ENCODE measurements at regions not wholly inside any gene's neighbourhood (a gene's known extent, or its start where the extent isn't known, plus 50 kb on each side); places are given as distances from the start of the nearest gene placed in this dataset.

- no peak for DNase-seq (ENCODE audit: low read depth in 4 of 4, low spot score in 3 of 4)
Measured at GRCh38 chr4:157889788-157890187, 283.0 kb downstream of the GASK1B start.

DNA sequence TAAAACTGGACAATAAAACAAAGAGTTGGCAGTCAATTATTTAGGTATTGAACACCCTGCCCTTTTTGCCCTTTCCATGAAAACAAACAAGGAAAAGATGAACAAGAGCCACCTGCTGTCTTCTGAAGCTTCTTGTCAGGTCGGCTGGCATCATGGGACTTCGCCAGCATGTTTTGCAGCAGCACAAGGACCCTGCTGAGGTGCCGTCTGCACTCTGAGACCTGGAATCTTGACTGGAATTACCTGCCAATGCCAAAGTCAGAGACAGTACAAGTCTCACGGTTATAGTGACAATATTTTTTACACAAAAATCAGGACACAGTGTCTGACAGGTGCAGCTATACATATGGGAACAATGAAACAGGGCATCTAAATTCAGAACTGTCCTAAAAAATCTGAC is 284.5 kb downstream of the GASK1B start:
- DNase-seq (ENCODE audit: low read depth in 4 of 4, low spot score in 3 of 4): no peak

DNA sequence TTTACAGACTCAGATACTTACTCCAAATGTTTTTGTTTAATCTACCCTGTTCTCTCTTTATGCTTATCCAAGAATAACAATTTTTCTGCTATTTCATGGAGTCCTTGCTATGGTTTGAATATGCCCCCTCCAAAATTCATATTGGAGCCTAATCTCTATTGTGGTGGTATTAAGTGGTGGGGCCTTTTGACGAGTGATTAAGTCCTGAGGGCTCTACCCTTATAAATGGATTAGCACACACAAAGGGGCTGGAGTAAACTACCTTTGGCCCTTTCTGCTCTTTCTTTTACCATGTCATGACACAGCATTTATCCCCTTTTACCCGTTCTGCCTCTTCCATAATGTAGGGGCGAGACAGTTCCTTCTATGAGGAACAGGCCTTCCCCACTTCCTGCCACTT is 285.5 kb downstream of the GASK1B start:
- no peak for DNase-seq (ENCODE audit: low read depth in 4 of 4, low spot score in 3 of 4)

- no peak for DNase-seq (ENCODE audit: low read depth in 4 of 4, low spot score in 3 of 4)
Measured at GRCh38 chr4:157886645-157887044, 286.2 kb downstream of the GASK1B start.

GRCh38 chr4:157885811-157886210 is 287.0 kb downstream of the GASK1B start:
- no peak for DNase-seq (ENCODE audit: low read depth in 4 of 4, low spot score in 3 of 4)

DNA sequence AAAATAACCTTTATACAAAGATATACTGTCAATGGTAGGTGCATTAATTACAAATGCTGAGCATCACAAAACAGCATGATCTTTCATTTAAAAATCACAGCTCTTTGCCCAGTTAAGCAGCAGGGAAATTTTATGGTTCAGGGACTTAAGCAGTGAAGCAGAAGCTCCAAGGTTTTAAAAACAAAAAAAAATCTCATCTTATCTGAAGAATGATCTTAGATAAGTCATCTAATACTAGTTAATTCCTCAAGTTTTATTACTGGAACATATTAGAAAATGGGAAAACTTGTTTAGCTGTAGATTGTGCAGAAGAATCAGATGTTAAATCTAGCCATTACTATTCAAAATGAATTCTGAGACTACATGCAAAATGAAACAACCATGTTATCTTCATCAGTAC is 289.9 kb downstream of the GASK1B start:
- no peak for DNase-seq (ENCODE audit: low read depth in 4 of 4, low spot score in 3 of 4)

DNA sequence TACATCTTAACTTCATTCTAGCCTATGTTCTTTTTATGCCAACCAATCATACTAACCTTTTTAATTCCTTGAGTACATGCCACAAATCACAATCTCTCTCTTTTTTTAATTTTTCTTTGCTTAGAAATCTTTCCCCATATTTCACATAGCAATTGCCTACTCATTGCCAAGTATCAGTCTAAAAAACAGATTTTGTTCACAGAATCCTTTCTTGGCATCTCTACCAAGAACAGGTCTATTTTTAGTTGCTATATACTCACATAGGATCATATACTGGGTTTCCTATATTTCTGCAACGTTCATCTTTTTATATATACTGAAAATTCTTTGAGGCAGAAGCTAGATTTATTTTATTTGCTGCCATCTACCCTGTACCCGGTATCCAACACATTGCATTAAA is 292.1 kb downstream of the GASK1B start:
- no peak for DNase-seq (ENCODE audit: low read depth in 4 of 4, low spot score in 3 of 4)

DNA sequence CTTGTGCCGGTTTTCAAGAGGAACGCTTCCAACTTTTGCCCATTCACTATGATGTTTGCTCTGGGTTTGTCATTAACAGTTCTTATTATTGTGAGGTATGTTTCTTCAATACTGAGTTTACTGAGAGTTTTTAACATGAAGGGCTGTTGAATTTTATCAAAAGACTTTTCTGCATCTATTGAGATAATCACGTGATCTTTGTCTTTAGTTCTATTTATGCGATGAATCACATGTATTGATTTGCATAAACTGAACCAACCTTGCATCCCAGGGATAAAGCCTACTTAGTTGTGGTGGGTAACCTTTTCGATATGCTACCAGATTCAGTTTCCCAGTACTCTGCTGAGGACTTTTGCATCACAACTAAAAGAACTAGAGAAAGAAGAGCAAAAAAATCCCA is 318.0 kb downstream of the GASK1B start:
- DNase-seq (ENCODE audit: low read depth in 4 of 4, low spot score in 3 of 4): no peak

DNA sequence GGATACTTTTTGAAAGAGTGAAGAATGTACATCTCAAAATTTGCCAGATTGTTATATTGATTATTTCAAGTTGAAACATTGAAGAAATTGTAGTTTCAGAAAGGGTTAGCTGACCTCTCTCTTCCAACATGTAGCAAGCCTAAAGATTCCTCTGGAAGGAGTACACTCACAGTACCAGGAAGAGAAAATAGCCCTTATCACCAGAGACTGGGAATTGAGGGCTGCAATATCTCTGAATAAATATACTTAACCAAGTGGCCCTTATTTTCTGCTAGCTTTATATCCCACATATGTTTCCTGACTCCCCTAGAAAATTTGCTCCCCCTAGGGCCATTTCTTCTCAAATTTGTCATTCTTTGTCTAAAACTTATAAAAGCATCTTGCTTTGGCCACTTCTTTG is 332.2 kb downstream of the GASK1B start:
- DNase-seq (ENCODE audit: low read depth in 4 of 4, low spot score in 3 of 4): no peak

DNA sequence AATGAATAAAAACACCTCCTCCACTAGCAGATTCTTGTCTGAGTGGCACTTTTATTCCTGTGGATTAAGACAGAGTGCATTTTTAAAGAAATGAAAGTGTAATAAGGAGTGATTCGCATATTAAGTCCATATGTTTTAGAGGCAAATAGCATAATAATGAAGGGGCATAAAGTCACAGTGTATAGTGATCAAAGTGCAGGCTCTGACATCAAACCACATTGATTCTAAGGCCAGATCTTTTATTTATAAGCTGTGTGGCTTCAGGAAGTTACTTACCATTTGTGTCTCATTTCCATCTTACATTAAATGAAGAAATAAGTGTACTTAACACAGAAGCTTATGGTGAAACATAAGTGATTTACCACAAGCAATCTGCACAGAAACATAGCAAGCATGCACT is 332.8 kb downstream of the GASK1B start:
- DNase-seq (ENCODE audit: low read depth in 4 of 4, low spot score in 3 of 4): no peak

DNA sequence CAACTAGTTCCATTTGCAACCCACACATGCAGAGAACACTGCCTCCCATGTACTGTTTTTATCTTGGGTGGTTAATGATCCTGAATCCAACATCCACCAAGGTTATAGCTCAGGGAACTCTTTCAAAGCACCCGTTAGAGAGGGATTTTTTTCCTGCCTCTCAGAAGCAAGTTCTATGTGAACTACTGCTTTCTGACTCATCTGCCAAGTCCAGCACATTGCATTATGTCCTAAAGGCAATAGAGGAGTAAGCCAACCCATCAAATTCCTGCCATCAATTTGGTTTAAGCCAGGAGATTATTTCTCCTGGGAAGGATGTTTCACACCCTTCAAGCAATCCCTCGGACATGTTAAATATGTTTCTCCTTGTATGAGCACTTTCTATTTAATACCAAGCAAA is 334.5 kb downstream of the GASK1B start:
- no peak for DNase-seq (ENCODE audit: low read depth in 4 of 4, low spot score in 3 of 4)

DNA sequence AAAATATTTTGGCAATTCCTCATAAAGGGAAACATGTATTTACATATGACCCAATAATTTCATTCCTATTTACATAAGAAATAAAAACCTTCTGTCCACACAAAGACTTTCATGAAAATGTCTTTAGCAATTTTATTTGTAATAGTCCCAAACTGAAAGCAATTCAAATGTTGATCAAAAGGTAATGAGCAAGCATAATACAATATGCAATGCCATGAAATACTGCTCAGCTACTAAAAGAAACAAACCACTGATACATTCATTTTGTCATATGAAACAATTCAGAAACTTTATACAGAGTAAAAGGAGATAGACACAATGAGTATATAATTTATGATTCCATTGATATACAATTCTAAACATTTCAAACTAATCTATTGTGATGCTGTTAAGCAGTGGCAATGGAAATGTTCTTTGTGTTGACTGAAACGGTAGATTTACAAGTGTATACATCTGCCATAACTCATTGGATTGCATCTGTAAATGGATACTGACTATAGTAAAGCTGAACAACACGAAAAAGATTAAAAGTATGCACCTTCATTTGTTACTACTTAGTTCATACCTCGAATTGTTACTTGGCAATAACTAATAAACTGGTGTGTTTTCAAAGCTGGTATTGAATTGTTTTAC is 335.6 kb downstream of the GASK1B start:
- no peak for DNase-seq (ENCODE audit: low read depth in 4 of 4, low spot score in 3 of 4)

GRCh38 chr4:157832596-157832995 is 340.2 kb downstream of the GASK1B start:
- no peak for DNase-seq (ENCODE audit: low read depth in 4 of 4, low spot score in 3 of 4)

DNA sequence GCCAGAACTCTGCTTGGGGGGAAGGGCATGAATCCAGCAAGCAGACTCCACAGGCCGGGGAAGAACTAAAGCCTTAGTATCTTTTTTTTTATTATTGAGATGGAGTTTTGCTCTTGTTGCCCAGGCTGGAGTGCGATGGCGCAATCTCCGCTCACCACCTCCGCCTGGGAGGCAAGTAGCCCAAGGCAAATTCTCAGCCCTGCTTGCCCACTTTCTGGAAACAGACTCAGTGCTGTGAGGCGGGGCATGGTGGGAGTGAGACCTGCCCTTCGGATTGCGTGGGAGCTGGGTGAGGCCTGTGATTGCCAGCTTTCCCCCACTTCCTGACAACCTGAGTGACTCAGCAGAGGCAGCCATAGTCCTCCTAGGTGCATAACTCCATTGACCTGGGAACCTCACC is 348.8 kb downstream of the GASK1B start:
- no peak for DNase-seq (ENCODE audit: low read depth in 4 of 4, low spot score in 3 of 4)

DNA sequence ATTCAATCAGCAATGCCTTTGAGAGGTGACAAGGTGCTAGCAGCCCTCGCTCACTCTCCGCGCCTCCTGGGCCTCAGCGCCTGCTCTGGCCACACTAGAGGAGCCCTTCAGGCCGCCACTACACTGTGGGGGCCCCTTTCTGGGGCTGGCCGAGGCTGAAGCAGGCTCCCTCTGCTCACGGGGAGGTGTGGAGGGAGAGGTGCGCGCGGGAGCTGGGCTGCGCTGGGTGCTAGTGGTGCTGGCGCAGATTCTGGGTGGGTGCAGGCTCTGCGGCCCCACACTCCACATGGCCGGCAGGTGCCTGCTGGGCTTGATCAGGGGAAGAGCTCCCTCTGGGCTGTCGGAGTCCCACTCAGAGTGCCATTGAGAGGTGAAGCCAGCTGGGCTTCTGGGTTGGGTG is 351.0 kb downstream of the GASK1B start:
- DNase-seq (ENCODE audit: low read depth in 4 of 4, low spot score in 3 of 4): no peak

- DNase-seq (ENCODE audit: low read depth in 4 of 4, low spot score in 3 of 4): no peak
Measured at GRCh38 chr4:157819693-157820464, 352.9 kb downstream of the GASK1B start.

DNA sequence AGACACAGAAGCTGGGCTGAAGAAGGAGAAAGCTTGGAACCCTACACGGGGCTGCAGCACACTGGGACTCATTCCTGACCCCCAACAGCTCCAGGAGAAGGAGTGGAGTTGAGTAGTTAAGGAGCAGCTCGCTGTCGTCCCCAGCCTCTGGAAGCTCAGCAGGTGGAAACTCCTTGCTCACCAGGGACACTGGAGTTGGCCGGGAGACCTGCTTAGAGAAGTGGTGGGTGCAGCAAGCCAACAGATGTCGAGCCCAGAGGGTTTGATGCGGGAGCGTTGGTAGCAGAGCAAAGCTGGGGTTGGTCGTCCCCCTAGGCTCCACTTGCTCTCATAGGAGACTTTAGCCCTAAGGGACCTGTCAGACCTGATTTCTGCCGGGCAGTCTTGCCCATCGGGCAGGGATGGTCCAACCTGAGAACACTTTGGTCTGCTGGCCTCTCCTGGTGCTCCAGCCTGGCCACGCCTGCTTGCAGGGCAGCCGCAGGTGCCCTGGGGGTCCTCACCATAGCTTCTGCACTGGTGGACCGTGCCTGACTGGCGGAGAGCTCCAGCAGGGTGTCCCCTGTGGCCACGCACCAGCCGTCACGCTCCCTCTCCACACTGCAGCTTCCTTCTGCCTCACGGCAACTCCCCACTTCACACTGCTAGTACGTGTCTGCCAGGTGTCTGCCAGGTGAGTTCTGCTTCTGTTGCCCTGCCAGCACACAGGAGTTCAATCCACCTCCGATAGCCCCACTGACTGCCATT is 353.7 kb downstream of the GASK1B start:
- no peak for DNase-seq (ENCODE audit: low read depth in 4 of 4, low spot score in 3 of 4)

GRCh38 chr4:157810137-157810774 is 362.6 kb downstream of the GASK1B start:
- no peak for DNase-seq (ENCODE audit: low read depth in 4 of 4, low spot score in 3 of 4)

DNA sequence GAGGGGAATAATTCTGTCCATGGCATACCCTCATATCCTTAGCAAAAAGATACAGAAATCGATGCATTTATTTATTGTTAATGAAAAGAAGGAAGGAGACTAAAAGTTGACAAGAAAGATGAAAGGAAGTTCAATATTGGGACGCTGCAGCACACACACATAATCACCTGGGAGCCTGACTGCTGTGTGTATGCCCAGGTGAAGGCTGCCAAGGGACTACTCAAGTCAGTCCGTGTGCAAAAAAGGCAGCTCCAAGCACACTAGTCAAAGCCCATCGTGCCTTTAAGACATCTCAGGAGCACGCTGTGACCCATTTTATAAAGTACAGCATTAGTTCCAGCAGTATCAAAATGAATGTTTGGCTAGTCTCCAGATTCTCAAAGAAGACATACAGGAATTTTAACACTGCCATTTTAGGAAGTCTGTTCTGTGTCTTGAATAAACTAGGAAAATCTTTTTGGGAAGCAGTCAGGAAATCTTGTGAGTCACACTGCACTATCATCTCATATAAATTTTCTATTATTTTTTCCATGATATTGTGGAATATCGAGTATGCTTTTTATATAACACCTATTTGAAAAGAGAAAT is 363.9 kb downstream of the GASK1B start:
- no peak for DNase-seq (ENCODE audit: low read depth in 4 of 4, low spot score in 3 of 4)

- no peak for DNase-seq (ENCODE audit: low read depth in 4 of 4, low spot score in 3 of 4)
Measured at GRCh38 chr4:157806184-157806583, 366.6 kb downstream of the GASK1B start.

GRCh38 chr4:157804986-157805385 is 367.8 kb downstream of the GASK1B start:
- DNase-seq (ENCODE audit: low read depth in 4 of 4, low spot score in 3 of 4): no peak
